Liver (tissue), 2 donors: ENCODE measurements at regions not wholly inside any gene's neighbourhood (a gene's known extent, or its start where the extent isn't known, plus 50 kb on each side); places are given as distances from the start of the nearest gene placed in this dataset.

Experiments
- CTCF ChIP-seq: fragments of 150-350 bp; IDR thresholded peaks from 2 replicates; pipeline ENCODE4 v1.5.1; 2017; ENCODE audit warnings: improper control_type of control experiment, low read depth, low read length; ENCODE audit not compliant: missing input control
- REST ChIP-seq: IDR thresholded peaks from 2 replicates; pipeline ENCODE4 v1.6.1; 2016; ENCODE audit warnings: antibody characterized with exemption, mild to moderate bottlenecking
- donor health status: healthy.

GRCh38 chr6:18536591-18537055 lies 149.5 kb downstream of the RNF144B start:
- TF ChIP-seq REST (no peak), CTCF (no peak)
